GM12878 (cell line): ENCODE measurements at regions not wholly inside any gene's neighbourhood (a gene's known extent, or its start where the extent isn't known, plus 50 kb on each side); places are given as distances from the start of the nearest gene placed in this dataset.

Experiments used
- ASH2L ChIP-seq: fragments of 300-600, 200-600 bp; sonication (generic); IDR thresholded peaks from 2 replicates; pipeline ENCODE4 v1.6.1; 2017; ENCODE audit warnings: low read depth, mild to moderate bottlenecking, borderline replicate concordance
- BACH1 ChIP-seq: fragments of 450-650 bp; IDR thresholded peaks from 2 replicates; pipeline ENCODE4 v1.6.1; 2017; ENCODE audit warnings: mild to moderate bottlenecking, borderline replicate concordance
- CBX3 ChIP-seq: fragments of 200-600 bp; sonication (generic); IDR thresholded peaks from 2 replicates; pipeline ENCODE4 v1.6.1; 2016; ENCODE audit warnings: low read depth, borderline replicate concordance
- CREM ChIP-seq: IDR thresholded peaks from 2 replicates; pipeline ENCODE4 v1.6.1; 2014; ENCODE audit warnings: antibody characterized with exemption, low read depth
- IKZF2 ChIP-seq, 2 experiments: fragments of 450-650 bp; IDR thresholded peaks; 2 replicates each; pipeline ENCODE4 v1.6.1; 2017; ENCODE audit warnings: mild to moderate bottlenecking in 2 of 2, moderate library complexity in 2 of 2
- MEF2A ChIP-seq: IDR thresholded peaks from 2 replicates; pipeline ENCODE4 v1.6.1; 2011; ENCODE audit warnings: low read depth, mild to moderate bottlenecking, low read length, moderate library complexity; ENCODE audit not compliant: insufficient read depth
- MEF2B ChIP-seq: fragments of 450-650 bp; IDR thresholded peaks from 2 replicates; pipeline ENCODE4 v1.6.1; 2018; ENCODE audit warnings: mild to moderate bottlenecking, moderate library complexity; ENCODE audit not compliant: partially characterized antibody, poor library complexity, severe bottlenecking
- NR2F1 ChIP-seq: fragments of 450-650 bp; conservative IDR thresholded peaks from 2 replicates; pipeline ENCODE4 v1.6.1; 2017; ENCODE audit warnings: mild to moderate bottlenecking
- SIX5 ChIP-seq: IDR thresholded peaks from 2 replicates; pipeline ENCODE4 v1.6.1; 2011; ENCODE audit warnings: mild to moderate bottlenecking, low read depth, low read length, moderate library complexity; ENCODE audit not compliant: severe bottlenecking
- ZBED1 ChIP-seq: IDR thresholded peaks from 2 replicates; pipeline ENCODE4 v1.6.1; 2016; ENCODE audit warnings: borderline replicate concordance
- TF ChIP-seq, protein P1 (sequence below): fragments of 450-650 bp; formaldehyde crosslinking; IDR thresholded peaks from 2 replicates; pipeline ENCODE4 v1.4.0; 2022; ENCODE audit warnings: mild to moderate bottlenecking, moderate library complexity
- TF ChIP-seq, protein P2 (sequence below): fragments of 450-650 bp; IDR thresholded peaks from 2 replicates; pipeline ENCODE4 v1.6.1; 2017; ENCODE audit warnings: mild to moderate bottlenecking, moderate library complexity
- TF ChIP-seq, protein P3 (sequence below): fragments of 450-650 bp; conservative IDR thresholded peaks from 2 replicates; pipeline ENCODE4 v1.6.1; 2017; ENCODE audit warnings: mild to moderate bottlenecking, moderate library complexity

DNA sequence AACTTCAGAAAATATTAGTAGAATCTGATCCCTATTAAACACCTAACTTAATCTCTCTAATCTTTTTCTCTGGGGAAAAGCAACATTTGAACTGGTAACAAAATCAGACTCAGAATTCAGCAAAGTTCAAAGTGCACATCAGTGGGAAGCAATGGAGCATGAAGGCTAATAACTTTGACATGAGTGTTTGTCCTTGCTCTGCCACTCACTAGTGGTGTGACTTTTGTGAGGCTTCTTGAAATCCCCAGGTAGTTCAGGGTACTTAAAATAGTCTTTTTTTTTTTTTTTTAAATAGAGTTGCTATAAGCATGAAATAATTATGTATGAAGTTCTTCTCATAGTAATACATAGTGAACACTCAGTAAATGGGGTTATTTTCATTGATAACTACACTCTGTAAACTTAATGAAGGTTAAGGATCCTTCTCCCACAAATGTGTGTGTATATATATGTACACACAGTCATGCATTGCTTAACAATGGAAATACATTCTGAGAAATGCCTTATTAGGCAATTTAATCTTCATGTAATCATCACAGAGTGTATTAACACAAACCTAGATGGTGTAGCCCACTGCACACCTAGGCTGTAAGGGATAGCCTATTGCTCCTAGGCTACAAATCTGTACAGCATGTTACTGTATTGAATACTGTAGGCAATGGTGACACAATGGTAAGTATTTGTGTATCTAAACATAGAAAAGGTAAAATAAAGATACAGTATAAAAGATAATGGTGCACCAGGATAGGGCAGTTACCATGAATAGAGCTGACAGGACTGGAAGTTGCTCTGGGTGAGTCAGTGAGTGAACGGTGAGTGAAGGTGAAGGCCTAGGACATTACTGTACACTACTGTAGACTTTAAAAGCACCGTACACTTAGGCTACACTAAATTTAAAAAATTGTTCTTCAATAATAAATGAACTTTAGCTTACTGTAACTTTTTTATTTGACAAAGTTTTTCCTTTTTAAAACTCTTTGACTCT, 73.3 kb upstream of the HMHB1 start (continued):
- TF ChIP-seq, protein P1, sequence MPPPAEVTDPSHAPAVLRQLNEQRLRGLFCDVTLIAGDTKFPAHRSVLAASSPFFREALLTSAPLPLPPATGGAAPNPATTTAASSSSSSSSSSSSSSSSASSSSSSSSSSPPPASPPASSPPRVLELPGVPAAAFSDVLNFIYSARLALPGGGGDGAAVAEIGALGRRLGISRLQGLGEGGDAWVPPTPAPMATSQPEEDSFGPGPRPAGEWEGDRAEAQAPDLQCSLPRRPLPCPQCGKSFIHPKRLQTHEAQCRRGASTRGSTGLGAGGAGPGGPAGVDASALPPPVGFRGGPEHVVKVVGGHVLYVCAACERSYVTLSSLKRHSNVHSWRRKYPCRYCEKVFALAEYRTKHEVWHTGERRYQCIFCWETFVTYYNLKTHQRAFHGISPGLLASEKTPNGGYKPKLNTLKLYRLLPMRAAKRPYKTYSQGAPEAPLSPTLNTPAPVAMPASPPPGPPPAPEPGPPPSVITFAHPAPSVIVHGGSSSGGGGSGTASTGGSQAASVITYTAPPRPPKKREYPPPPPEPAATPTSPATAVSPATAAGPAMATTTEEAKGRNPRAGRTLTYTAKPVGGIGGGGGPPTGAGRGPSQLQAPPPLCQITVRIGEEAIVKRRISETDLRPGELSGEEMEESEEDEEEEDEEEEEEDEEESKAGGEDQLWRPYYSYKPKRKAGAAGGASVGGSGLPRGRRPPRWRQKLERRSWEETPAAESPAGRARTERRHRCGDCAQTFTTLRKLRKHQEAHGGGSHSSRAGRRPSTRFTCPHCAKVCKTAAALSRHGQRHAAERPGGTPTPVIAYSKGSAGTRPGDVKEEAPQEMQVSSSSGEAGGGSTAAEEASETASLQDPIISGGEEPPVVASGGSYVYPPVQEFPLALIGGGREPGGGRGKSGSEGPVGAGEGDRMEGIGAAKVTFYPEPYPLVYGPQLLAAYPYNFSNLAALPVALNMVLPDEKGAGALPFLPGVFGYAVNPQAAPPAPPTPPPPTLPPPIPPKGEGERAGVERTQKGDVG (CRISPR knock-in tag), result no peak
- TF ChIP-seq MEF2B (peak; percentile 89), SIX5 (no peak), MEF2A (no peak), CBX3 (no peak), CREM (no peak), NR2F1 (peak; percentile 90), BACH1 (no peak), IKZF2 (IDR thresholded peaks at IDR 0.05) (peak in 1 of 2 experiments; percentile 42; a peak in 1 of 4 replicates), ZBED1 (no peak), ASH2L (no peak)
- TF ChIP-seq, protein P2, sequence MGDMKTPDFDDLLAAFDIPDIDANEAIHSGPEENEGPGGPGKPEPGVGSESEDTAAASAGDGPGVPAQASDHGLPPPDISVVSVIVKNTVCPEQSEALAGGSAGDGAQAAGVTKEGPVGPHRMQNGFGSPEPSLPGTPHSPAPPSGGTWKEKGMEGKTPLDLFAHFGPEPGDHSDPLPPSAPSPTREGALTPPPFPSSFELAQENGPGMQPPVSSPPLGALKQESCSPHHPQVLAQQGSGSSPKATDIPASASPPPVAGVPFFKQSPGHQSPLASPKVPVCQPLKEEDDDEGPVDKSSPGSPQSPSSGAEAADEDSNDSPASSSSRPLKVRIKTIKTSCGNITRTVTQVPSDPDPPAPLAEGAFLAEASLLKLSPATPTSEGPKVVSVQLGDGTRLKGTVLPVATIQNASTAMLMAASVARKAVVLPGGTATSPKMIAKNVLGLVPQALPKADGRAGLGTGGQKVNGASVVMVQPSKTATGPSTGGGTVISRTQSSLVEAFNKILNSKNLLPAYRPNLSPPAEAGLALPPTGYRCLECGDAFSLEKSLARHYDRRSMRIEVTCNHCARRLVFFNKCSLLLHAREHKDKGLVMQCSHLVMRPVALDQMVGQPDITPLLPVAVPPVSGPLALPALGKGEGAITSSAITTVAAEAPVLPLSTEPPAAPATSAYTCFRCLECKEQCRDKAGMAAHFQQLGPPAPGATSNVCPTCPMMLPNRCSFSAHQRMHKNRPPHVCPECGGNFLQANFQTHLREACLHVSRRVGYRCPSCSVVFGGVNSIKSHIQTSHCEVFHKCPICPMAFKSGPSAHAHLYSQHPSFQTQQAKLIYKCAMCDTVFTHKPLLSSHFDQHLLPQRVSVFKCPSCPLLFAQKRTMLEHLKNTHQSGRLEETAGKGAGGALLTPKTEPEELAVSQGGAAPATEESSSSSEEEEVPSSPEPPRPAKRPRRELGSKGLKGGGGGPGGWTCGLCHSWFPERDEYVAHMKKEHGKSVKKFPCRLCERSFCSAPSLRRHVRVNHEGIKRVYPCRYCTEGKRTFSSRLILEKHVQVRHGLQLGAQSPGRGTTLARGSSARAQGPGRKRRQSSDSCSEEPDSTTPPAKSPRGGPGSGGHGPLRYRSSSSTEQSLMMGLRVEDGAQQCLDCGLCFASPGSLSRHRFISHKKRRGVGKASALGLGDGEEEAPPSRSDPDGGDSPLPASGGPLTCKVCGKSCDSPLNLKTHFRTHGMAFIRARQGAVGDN, result peak; percentile 84
- TF ChIP-seq, protein P3, sequence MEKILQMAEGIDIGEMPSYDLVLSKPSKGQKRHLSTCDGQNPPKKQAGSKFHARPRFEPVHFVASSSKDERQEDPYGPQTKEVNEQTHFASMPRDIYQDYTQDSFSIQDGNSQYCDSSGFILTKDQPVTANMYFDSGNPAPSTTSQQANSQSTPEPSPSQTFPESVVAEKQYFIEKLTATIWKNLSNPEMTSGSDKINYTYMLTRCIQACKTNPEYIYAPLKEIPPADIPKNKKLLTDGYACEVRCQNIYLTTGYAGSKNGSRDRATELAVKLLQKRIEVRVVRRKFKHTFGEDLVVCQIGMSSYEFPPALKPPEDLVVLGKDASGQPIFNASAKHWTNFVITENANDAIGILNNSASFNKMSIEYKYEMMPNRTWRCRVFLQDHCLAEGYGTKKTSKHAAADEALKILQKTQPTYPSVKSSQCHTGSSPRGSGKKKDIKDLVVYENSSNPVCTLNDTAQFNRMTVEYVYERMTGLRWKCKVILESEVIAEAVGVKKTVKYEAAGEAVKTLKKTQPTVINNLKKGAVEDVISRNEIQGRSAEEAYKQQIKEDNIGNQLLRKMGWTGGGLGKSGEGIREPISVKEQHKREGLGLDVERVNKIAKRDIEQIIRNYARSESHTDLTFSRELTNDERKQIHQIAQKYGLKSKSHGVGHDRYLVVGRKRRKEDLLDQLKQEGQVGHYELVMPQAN, result no peak
